ENCODE measurements at regions not wholly inside any gene's neighbourhood (a gene's known extent, or its start where the extent isn't known, plus 50 kb on each side); places are given as distances from the start of the nearest gene placed in this dataset.

DNA sequence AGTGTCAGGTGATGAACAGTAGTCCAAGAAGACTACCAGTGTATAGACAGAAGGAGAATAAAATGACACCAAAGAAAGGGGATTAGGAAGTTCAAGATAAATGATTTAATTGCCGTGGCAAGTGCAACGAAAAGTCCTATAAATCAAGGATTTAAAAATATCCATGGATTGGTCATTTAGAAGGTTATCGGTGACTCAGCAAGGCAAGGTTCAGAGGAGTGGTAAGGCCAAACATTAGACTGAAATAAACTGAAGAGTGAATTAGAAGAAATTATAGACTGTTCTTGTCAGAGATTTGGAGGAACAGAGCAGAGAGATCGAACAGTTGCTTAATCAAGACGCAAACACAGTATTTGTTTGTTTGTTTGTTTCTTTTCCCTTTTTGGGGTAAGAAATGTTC lies 211.9 kb upstream of the KCNMB2 start:
- no peak for TF ChIP-seq CTCF (IDR thresholded peaks at IDR 0.05)
- no peak for TF ChIP-seq EZH2 (IDR thresholded peaks at IDR 0.05; ENCODE audit: borderline replicate concordance, insufficient read depth, low read depth, low read length, poor library complexity, severe bottlenecking)
